ENCODE measurements at regions not wholly inside any gene's neighbourhood (a gene's known extent, or its start where the extent isn't known, plus 50 kb on each side); places are given as distances from the start of the nearest gene placed in this dataset.

DNA sequence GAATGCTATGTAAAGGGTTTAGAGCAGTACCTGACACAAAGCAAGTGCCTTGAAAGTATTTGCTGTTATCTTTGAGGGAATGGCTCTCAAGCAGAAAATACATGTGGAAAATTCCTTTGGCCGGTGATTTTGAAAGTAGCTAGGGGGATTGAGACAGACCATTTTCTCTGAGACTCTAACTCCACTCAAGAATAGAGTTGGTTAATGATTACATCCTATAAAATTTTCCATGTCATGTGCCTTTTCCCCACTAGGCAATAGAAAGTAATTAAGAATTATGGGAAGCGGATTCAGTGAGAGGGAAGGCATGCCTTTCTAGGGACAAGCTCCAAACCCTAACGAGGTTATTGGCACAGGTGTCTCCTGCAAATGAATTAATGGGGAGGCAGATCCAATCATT lies 276.0 kb downstream of the GPATCH2 start:
- Histone ChIP-seq H3K27me3 (replicated peaks in 1 of 2; ENCODE audit: control insufficient read depth in 2 of 2, insufficient read depth in 2 of 2, low read length in 1 of 2) (no peaks in the 10 kb centered on the region), H3K36me3 (ENCODE audit: control insufficient read depth in 2 of 2, insufficient read depth in 2 of 2, low read length in 1 of 2) (no peaks in the 10 kb centered on the region), H3K79me2 (ENCODE audit: control insufficient read depth, insufficient read depth, low read length) (no peaks in the 10 kb centered on the region), H3K4me3 (no peak overlapping the region), H3K4me1 (ENCODE audit: control insufficient read depth, insufficient read depth, low read length) (no peaks in the 10 kb centered on the region), H4K20me1 (ENCODE audit: control insufficient read depth, insufficient read depth) (no peaks in the 10 kb centered on the region), H3K4me2 (ENCODE audit: control insufficient read depth, insufficient read depth) (no peak overlapping the region), H3K9me3 (replicated peaks; ENCODE audit: control insufficient read depth, insufficient read depth, low read length) (no peaks in the 10 kb centered on the region), H3K27ac (ENCODE audit: control insufficient read depth, insufficient read depth) (no peak overlapping the region), H3K9ac (ENCODE audit: control insufficient read depth, insufficient read depth, low read length) (no peak overlapping the region), H2AFZ (ENCODE audit: control insufficient read depth, low read depth, low read length) (no peak overlapping the region)
- intact Hi-C loops (cut with micrococcal nuclease; ENCODE audit: unreplicated experiment) (no loop called here), in situ Hi-C loops (cut with MboI) (no loop called here)
- no TSS peak for BruUV-seq (replicated peaks)
- TF ChIP-seq ZNF24 (IDR thresholded peaks at IDR 0.05) (no peak), MTA3 (IDR thresholded peaks at IDR 0.05; ENCODE audit: borderline replicate concordance, low read length) (no peak), MEF2B (IDR thresholded peaks at IDR 0.05; ENCODE audit: partially characterized antibody, poor library complexity, severe bottlenecking) (no peak), NRF1 (conservative IDR thresholded peaks at IDR 0.05; ENCODE audit: low read depth, low read length) (no peak), CHD4 (IDR thresholded peaks at IDR 0.05) (no peak), LARP7 (IDR thresholded peaks at IDR 0.05) (no peak), WRNIP1 (IDR thresholded peaks at IDR 0.05; ENCODE audit: borderline replicate concordance, low read depth, low read length) (no peak), SMC3 (IDR thresholded peaks at IDR 0.05; ENCODE audit: borderline replicate concordance, low read length) (no peak), NR2F1 (conservative IDR thresholded peaks at IDR 0.05) (no peak), RFX5 (IDR thresholded peaks at IDR 0.05; ENCODE audit: low read depth, low read length) (no peak), BCL11A (IDR thresholded peaks at IDR 0.05; ENCODE audit: low read depth, low read length) (no peak), CTCF (IDR thresholded peaks at IDR 0.05 in 2 of 3, conservative IDR thresholded peaks at IDR 0.05 in 1 of 3; ENCODE audit: control insufficient read depth in 2 of 3, extremely low read depth in 1 of 3, insufficient read depth in 1 of 3, low read depth in 3 of 3, low read length in 3 of 3) (no peak), IRF4 (IDR thresholded peaks at IDR 0.05; ENCODE audit: low read depth, low read length) (no peak), DPF2 (IDR thresholded peaks at IDR 0.05) (no peak), HDAC6 (IDR thresholded peaks at IDR 0.05; ENCODE audit: unreplicated experiment) (no peak)
- TF ChIP-seq, protein P1, sequence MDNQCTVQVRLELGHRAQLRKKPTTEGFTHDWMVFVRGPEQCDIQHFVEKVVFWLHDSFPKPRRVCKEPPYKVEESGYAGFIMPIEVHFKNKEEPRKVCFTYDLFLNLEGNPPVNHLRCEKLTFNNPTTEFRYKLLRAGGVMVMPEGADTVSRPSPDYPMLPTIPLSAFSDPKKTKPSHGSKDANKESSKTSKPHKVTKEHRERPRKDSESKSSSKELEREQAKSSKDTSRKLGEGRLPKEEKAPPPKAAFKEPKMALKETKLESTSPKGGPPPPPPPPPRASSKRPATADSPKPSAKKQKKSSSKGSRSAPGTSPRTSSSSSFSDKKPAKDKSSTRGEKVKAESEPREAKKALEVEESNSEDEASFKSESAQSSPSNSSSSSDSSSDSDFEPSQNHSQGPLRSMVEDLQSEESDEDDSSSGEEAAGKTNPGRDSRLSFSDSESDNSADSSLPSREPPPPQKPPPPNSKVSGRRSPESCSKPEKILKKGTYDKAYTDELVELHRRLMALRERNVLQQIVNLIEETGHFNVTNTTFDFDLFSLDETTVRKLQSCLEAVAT (IDR thresholded peaks at IDR 0.05) = no peak
- TF ChIP-seq, protein P2, sequence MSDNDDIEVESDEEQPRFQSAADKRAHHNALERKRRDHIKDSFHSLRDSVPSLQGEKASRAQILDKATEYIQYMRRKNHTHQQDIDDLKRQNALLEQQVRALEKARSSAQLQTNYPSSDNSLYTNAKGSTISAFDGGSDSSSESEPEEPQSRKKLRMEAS (IDR thresholded peaks at IDR 0.05; ENCODE audit: low read depth, low read length) = no peak
- TF ChIP-seq, protein P3, sequence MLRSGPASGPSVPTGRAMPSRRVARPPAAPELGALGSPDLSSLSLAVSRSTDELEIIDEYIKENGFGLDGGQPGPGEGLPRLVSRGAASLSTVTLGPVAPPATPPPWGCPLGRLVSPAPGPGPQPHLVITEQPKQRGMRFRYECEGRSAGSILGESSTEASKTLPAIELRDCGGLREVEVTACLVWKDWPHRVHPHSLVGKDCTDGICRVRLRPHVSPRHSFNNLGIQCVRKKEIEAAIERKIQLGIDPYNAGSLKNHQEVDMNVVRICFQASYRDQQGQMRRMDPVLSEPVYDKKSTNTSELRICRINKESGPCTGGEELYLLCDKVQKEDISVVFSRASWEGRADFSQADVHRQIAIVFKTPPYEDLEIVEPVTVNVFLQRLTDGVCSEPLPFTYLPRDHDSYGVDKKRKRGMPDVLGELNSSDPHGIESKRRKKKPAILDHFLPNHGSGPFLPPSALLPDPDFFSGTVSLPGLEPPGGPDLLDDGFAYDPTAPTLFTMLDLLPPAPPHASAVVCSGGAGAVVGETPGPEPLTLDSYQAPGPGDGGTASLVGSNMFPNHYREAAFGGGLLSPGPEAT (IDR thresholded peaks at IDR 0.05; ENCODE audit: low read depth) = no peak
- ATAC-seq (no peak), DNase-seq (ENCODE audit: low read depth, low spot score) (no peak), FAIRE-seq (no peak)
- ChIA-PET SMC1A (ENCODE audit: uncharacterized antibody, unreplicated experiment) (interaction anchor here (1.1 kb wide), 1 partner anchor 13 kb away, joined by 3 read pairs; no protein-coding TSS in a partner anchor), CTCF (no interaction called here), RAD21 (ENCODE audit: unreplicated experiment) (no interaction called here), POLR2A (no interaction called here)
- WGBS (ENCODE audit: insufficient coverage, insufficient replicate concordance, low lambda C conversion rate, missing lambda C conversion rate) = 27% methylated on average over 3 of the region's 3 CpGs

Measured in GM12878 (cell line).